GM23338 (cell line): ENCODE measurements at regions not wholly inside any gene's neighbourhood (a gene's known extent, or its start where the extent isn't known, plus 50 kb on each side); places are given as distances from the start of the nearest gene placed in this dataset.

ENCODE experiments used
- ATAC-seq: fragments of 200-7000 bp; cut with Tn5 transposase; 3 replicates; pipeline ENCODE4 v1.9.1; 2020
- DNase-seq: peaks from one replicate; pipeline ENCODE4 v3.0.0-alpha.2; 2015; ENCODE audit warnings: low spot score
- H2AFZ ChIP-seq: fragments of 200-600 bp; sonication (generic); 2 replicates; pipeline ENCODE4 v1.8.0; 2016; ENCODE audit warnings: antibody characterized with exemption, mild to moderate bottlenecking, moderate library complexity
- H3F3A ChIP-seq: fragments of 200-600 bp; sonication (generic); replicated peaks from 2 replicates; pipeline ENCODE4 v1.8.0; 2017; ENCODE audit warnings: antibody characterized with exemption, mixed run types, low read depth
- H3K27ac ChIP-seq: fragments of 200-600 bp; sonication (generic); 2 replicates; pipeline ENCODE4 v1.6.1; 2016; ENCODE audit warnings: low read depth
- H3K27me3 ChIP-seq: fragments of 200-600 bp; sonication (generic); 2 replicates; pipeline ENCODE4 v1.8.0; 2016; ENCODE audit warnings: mild to moderate bottlenecking, mixed run types, moderate library complexity; ENCODE audit not compliant: insufficient read depth
- H3K36me3 ChIP-seq: fragments of 200-600 bp; sonication (generic); 2 replicates; pipeline ENCODE4 v1.8.0; 2016; ENCODE audit warnings: mild to moderate bottlenecking; ENCODE audit not compliant: insufficient read depth
- H3K4me1 ChIP-seq: fragments of 200-600 bp; sonication (generic); 2 replicates; pipeline ENCODE4 v1.8.0; 2016; ENCODE audit warnings: mild to moderate bottlenecking, moderate library complexity; ENCODE audit not compliant: insufficient read depth
- H3K4me2 ChIP-seq: fragments of 200-600 bp; sonication (generic); 2 replicates; pipeline ENCODE4 v1.7.1; 2017; ENCODE audit warnings: mixed run types
- H3K4me3 ChIP-seq: fragments of 200-600 bp; sonication (generic); 2 replicates; pipeline ENCODE4 v1.6.1; 2016; ENCODE audit warnings: mixed run types
- H3K79me2 ChIP-seq: fragments of 200-600 bp; sonication (generic); replicated peaks from 2 replicates; pipeline ENCODE4 v1.8.0; 2017; ENCODE audit warnings: mild to moderate bottlenecking; ENCODE audit not compliant: insufficient read depth
- H3K9me2 ChIP-seq: fragments of 200-600 bp; sonication (generic); 2 replicates; pipeline ENCODE4 v1.8.0; 2017; ENCODE audit not compliant: insufficient read depth
- H4K20me1 ChIP-seq: fragments of 200-600 bp; sonication (generic); replicated peaks from 2 replicates; pipeline ENCODE4 v1.8.0; 2017; ENCODE audit warnings: mild to moderate bottlenecking; ENCODE audit not compliant: insufficient read depth
- H3K27ac Mint-ChIP-seq: 2 replicates; pipeline ENCODE4 v1.8.0; 2020; ENCODE audit warnings: inconsistent platforms, mild to moderate bottlenecking, moderate library complexity, mixed read lengths
- H3K27me3 Mint-ChIP-seq: 3 replicates; pipeline ENCODE4 v1.8.0; 2022; ENCODE audit warnings: low read depth, mild to moderate bottlenecking, moderate library complexity, mixed read lengths, inconsistent platforms; ENCODE audit not compliant: insufficient read depth, poor library complexity
- H3K36me3 Mint-ChIP-seq: 3 replicates; pipeline ENCODE4 v1.8.0; 2021; ENCODE audit warnings: low read depth, mild to moderate bottlenecking, inconsistent platforms, moderate library complexity, mixed read lengths
- H3K4me1 Mint-ChIP-seq: 3 replicates; pipeline ENCODE4 v1.8.0; 2020; ENCODE audit warnings: mild to moderate bottlenecking, inconsistent platforms, mixed read lengths
- H3K4me3 Mint-ChIP-seq: 3 replicates; pipeline ENCODE4 v1.8.0; 2021; ENCODE audit warnings: moderate library complexity, mild to moderate bottlenecking, inconsistent platforms, mixed read lengths
- H3K9me3 Mint-ChIP-seq: 3 replicates; pipeline ENCODE4 v1.8.0; 2020; ENCODE audit warnings: moderate library complexity, mild to moderate bottlenecking, inconsistent platforms, mixed read lengths
- CREB1 ChIP-seq: fragments of 250-450 bp; sonication (Bioruptor Pico); IDR thresholded peaks from 2 replicates; pipeline ENCODE4 v1.5.0; 2020; ENCODE audit warnings: low read depth, mild to moderate bottlenecking, moderate library complexity
- CTCF ChIP-seq, 2 experiments: fragments of 200-600 bp in 1 of 2; sonication (generic) in 1 of 2; conservative IDR thresholded peaks; 2 replicates each; pipeline versions ENCODE4 v1.5.1 to v1.6.1; 2016 to 2017; ENCODE audit warnings: antibody characterized with exemption in 2 of 2, low read depth in 2 of 2, mild to moderate bottlenecking in 2 of 2, moderate library complexity in 1 of 2
- ETS1 ChIP-seq: IDR thresholded peaks from 2 replicates; pipeline ENCODE4 v1.6.1; 2016; ENCODE audit warnings: antibody characterized with exemption
- REST ChIP-seq: IDR thresholded peaks from one replicate; pipeline ENCODE4 v1.6.1; 2018; ENCODE audit warnings: antibody characterized with exemption; ENCODE audit not compliant: unreplicated experiment
- ZNF114 ChIP-seq: fragments of 250-450 bp; sonication (Bioruptor Pico); IDR thresholded peaks from 2 replicates; pipeline ENCODE4 v1.5.0; 2020; ENCODE audit warnings: mild to moderate bottlenecking, moderate library complexity
- ZNF331 ChIP-seq: fragments of 250-450 bp; sonication (Bioruptor Pico); IDR thresholded peaks from 2 replicates; pipeline ENCODE4 v1.5.0; 2020; ENCODE audit warnings: low read depth, mild to moderate bottlenecking, moderate library complexity
- ZNF462 ChIP-seq: fragments of 250-450 bp; sonication (Bioruptor Pico); IDR thresholded peaks from 2 replicates; pipeline ENCODE4 v1.5.0; 2020; ENCODE audit warnings: mild to moderate bottlenecking, moderate library complexity

DNA sequence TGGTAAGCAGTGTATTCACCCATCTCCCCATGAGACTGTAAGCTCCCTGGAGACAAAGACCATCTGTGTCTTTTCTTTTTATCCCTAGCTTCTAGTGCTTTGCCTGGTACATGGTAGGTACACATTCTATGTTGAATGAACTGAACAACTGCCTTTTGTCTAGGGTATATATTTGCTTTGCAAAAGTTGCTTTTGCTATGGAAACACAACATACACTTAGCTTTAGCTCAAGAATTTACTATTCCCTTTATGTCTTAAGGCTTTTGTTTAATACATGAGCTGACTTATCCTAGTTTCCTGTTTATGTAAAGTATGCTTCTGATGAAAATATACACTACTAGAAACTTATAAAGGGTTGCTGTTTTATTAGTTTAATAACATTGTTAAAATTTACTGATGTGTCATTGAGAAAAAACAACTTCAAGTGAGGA is 198.2 kb downstream of the PRL start:
- H3K9me2 ChIP-seq, result no peaks in the 10 kb centered on the region
- H3F3A ChIP-seq, result no peaks in the 10 kb centered on the region
- Mint-ChIP-seq H3K36me3 (no peaks in the 10 kb centered on the region), H3K27me3 (peaks cover 2% of the 10 kb centered on the region), H3K9me3 (no peaks in the 10 kb centered on the region), H3K4me1 (peaks cover 13% of the 10 kb centered on the region), H3K4me3 (no peak overlapping the region), H3K27ac (no peak overlapping the region)
- no peak for DNase-seq
- no peaks in the 10 kb centered on the region for H4K20me1 ChIP-seq
- no peak overlapping the region for H3K4me3 ChIP-seq
- TF ChIP-seq CREB1 (CRISPR knock-in tag) (no peak), ZNF114 (CRISPR knock-in tag) (no peak), ZNF462 (CRISPR knock-in tag) (no peak)
- no peak for ATAC-seq
- no peak overlapping the region for H3K27ac ChIP-seq
- no peak overlapping the region for H2AFZ ChIP-seq
- no peaks in the 10 kb centered on the region; the same call in 1 of the 2 replicates for H3K4me1 ChIP-seq
- H3K36me3 ChIP-seq, result no peaks in the 10 kb centered on the region
- H3K4me2 ChIP-seq, result no peak overlapping the region
- H3K27me3 ChIP-seq, result no peaks in the 10 kb centered on the region
- no peaks in the 10 kb centered on the region for H3K79me2 ChIP-seq

- Histone ChIP-seq H3K4me3 (no peak overlapping the region), H3K36me3 (no peaks in the 10 kb centered on the region), H3K4me2 (no peak overlapping the region), H4K20me1 (no peaks in the 10 kb centered on the region), H3F3A (no peaks in the 10 kb centered on the region), H3K79me2 (no peaks in the 10 kb centered on the region), H3K4me1 (no peaks in the 10 kb centered on the region; the same call in 1 of the 2 replicates), H2AFZ (no peak overlapping the region), H3K27me3 (no peaks in the 10 kb centered on the region), H3K27ac (no peak overlapping the region), H3K9me2 (no peaks in the 10 kb centered on the region)
- Mint-ChIP-seq H3K9me3 (no peaks in the 10 kb centered on the region), H3K4me3 (no peak overlapping the region), H3K4me1 (peaks cover 12% of the 10 kb centered on the region), H3K36me3 (no peaks in the 10 kb centered on the region), H3K27me3 (peaks cover 2% of the 10 kb centered on the region), H3K27ac (no peak overlapping the region)
- ATAC-seq (no peak), DNase-seq (no peak)
- TF ChIP-seq CREB1 (CRISPR knock-in tag) (no peak), ETS1 (no peak), ZNF331 (CRISPR knock-in tag) (no peak), ZNF114 (CRISPR knock-in tag) (no peak), REST (no peak), CTCF (conservative IDR thresholded peaks at IDR 0.05; ENCODE audit: low read depth in 2 of 2) (no peak)
These were observed 197.6 kb downstream of the PRL start for GRCh38 chr6:22099231-22099630.
